ENCODE measurements at regions not wholly inside any gene's neighbourhood (a gene's known extent, or its start where the extent isn't known, plus 50 kb on each side); places are given as distances from the start of the nearest gene placed in this dataset.
A peak's percentile ranks its signal among the peaks of the same experiment; 100 is the strongest.

- DNase-seq (ENCODE audit: low read depth) = no peak
Observed at GRCh38 chr10:52645187-52645758, 127.3 kb downstream of the MBL2 start.

- no peak for DNase-seq (ENCODE audit: low read depth)
Observed at GRCh38 chr10:52649511-52649910, 123.1 kb downstream of the MBL2 start.

DNA sequence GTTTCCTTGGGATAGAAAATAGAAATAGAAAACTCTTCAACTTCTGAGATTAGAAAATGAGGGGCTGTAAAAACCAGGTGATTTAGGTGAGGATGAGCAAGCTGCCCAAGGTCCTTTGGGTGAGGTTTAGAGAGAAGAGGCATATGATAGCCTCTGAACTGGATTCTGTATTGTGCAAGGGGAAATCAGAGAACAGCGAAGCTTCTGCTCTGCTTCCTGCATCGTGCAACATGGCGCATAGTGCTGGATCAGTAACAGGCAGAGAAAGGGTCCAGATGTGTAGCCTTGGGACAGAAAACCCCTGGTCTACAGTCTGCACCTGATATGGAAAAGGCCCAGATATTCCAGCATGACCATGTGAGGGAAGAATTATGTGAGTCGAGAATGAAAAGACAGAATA is 121.7 kb downstream of the MBL2 start:
- DNase-seq (ENCODE audit: low read depth) = no peak

- no peak for DNase-seq (ENCODE audit: low read depth)
Observed at GRCh38 chr10:52651293-52651692, 121.3 kb downstream of the MBL2 start.

GRCh38 chr10:52652431-52653262 is 119.9 kb downstream of the MBL2 start:
- peak; percentile 52 for DNase-seq (ENCODE audit: low read depth)

GRCh38 chr10:52653263-52653909 is 119.2 kb downstream of the MBL2 start:
- no peak for DNase-seq (ENCODE audit: low read depth)

DNA sequence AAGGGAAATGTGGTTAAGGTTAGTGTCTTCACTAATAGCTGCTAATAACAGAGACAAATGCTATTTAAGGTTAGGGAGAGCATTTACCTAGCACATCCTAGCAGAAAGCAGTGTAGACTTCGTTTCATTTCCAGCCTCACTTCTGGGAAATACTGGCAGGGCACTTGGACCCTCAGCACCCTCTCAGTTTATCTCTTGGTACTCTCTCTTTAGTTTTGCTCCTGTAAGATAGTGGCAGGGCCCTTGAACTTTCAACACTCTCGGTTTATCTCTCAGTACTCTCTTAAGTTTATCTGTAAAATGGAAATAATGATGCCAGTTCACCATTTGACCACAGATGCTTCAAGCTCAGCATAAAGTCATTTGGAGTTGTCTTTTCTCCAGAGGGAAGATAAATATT is 118.4 kb downstream of the MBL2 start:
- DNase-seq (ENCODE audit: low read depth) = no peak

- no peak for DNase-seq (ENCODE audit: low read depth)
Observed at GRCh38 chr10:52658112-52658511, 114.5 kb downstream of the MBL2 start.

GRCh38 chr10:52659085-52659484 is 113.5 kb downstream of the MBL2 start:
- DNase-seq (ENCODE audit: low read depth) = no peak

DNA sequence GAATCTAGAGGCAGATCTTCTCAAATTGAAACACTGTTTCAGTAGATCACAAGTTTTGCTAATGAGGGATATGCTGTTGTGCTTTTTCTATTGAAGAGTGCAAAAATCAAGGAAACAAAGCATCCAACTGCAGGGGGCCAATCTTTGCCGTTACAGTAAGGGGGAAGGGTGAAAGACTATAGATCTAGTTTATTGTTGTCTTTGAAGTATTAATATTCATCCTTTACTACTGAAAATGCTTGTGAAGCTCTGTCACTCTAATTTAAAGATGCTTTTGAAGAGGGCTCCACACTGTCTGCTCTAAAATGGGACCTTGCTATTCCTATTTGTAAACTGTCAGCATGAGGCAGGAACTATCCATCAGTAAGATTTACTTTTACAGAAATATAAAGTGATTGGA is 110.3 kb downstream of the MBL2 start:
- DNase-seq (ENCODE audit: low read depth) = no peak

- DNase-seq (ENCODE audit: low read depth) = no peak
Observed at GRCh38 chr10:52663161-52663560, 109.4 kb downstream of the MBL2 start.

DNA sequence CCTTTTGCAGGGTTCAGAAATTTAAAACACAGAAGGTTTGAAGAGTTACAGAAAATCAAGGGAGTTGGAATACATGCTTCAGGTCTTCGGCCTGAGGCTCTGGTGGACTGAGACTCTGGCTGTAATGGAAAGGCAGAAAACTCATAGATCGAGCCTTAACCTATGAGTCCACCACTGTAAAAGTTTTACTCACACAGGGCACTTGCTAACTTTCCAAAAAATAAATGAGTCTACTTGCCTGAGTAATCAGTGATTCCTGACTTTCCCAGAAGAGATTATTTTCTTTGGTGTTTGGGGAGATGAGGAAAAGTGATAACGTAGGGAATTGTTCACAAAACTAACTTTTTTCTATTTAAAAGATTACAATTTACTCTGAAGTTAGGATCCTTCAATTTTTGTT is 108.0 kb downstream of the MBL2 start:
- no peak for DNase-seq (ENCODE audit: low read depth)

DNA sequence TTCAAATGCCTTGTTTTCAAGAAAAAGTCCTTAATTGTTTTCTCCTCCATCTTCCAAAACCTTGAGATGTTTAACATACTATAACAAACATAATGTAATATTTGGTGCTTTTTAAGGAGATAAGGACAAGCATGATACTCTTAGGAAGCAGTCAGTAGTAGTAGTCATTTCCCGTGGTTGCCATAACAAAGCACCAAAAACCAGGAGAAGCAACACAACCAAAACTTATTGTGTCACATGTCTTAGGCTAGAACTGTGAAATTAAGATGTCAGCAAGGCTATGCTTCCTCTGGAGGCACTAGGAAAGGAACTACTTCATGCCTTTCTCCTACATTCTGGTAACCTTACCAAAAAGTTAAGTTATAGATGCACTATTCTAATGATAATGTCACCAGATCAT is 106.8 kb downstream of the MBL2 start:
- DNase-seq (ENCODE audit: low read depth) = no peak

DNA sequence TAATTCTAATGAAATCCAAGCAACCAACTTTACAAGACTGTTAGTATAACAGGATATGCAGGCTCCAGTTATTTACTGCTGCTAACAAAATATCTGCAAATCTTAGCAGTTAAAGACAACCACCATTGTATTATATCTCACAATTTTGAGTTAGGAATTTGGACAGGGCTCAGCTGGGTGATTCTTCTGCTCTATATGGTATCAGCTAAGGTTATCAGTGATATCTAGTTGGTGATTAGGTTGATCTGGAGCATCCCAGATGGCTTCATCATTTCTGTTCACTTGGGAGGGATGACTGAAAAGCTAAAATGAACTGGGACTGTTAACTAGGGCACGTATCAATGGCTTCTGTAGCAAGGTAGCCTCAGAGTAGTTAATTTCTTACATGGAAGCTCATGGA is 105.7 kb downstream of the MBL2 start:
- no peak for DNase-seq (ENCODE audit: low read depth)

- no peak for DNase-seq (ENCODE audit: low read depth)
Observed at GRCh38 chr10:52668024-52668423, 104.6 kb downstream of the MBL2 start.

DNA sequence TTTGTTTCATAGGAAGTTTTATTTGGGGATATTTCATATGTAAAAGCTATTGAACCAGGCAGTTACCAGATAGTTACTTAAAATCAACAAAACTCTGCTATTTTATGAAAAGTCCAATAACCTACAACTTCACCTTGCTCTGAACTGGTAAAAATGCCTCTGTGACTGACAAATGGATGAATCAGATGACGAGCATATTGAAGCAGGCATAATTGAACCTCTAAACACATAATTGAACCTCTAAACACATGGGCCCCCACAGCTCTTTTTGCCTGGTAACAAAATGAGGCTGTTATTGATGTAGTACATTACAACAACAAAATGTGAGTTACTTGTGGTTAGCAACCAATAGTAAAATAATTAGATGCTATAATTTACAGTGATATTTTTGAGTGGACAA is 99.7 kb downstream of the MBL2 start:
- no peak for DNase-seq (ENCODE audit: low read depth)

GRCh38 chr10:52673468-52673867 is 99.1 kb downstream of the MBL2 start:
- DNase-seq (ENCODE audit: low read depth) = no peak

DNA sequence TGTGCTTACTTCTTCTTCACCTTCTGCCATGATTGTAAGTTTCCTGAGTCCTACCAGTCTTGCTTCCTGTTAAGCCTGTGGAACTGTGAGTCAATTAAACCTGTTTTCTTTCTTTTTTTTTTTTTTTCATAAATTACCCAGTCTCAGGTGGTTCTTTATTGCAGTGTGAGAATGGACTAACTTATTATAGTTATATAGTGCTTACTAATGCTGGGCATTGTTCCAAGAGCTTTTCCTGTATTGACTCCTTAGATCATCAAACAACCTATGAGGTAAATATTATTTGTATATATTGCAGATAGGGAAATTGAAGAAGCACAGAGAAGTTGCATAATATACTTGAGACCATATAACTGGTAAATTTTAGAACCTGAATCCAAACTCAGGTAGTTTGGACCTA is 98.1 kb downstream of the MBL2 start:
- no peak for DNase-seq (ENCODE audit: low read depth)

GRCh38 chr10:52677086-52677485 is 95.5 kb downstream of the MBL2 start:
- no peak for DNase-seq (ENCODE audit: low read depth)

- DNase-seq (ENCODE audit: low read depth) = no peak
Observed at GRCh38 chr10:52678611-52679010, 94.0 kb downstream of the MBL2 start.

- no peak for DNase-seq (ENCODE audit: low read depth)
Observed at GRCh38 chr10:52679117-52679516, 93.5 kb downstream of the MBL2 start.

- no peak for DNase-seq (ENCODE audit: low read depth)
Observed at GRCh38 chr10:52682766-52683165, 89.8 kb downstream of the MBL2 start.

DNA sequence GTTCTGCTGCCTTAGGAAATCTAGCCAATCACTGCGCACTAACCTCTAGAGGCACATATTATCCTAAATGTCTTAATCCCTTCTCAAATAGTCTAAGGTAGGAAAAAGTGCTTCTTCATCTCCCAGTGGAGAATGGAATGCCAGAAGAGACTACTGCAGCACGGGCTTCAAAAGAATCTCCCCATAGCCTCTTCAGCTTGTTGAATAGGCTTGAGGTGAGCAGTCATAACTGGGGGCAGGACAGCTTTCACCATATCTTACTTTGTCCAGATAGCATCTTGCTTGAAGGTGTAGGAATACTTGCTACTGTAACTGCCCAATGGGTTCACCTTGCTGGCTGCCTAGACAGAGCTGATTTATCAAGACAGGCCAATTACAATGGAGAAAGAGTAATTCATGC is 88.8 kb downstream of the MBL2 start:
- no peak for DNase-seq (ENCODE audit: low read depth)
